HL-60 (cell line): ENCODE measurements at regions not wholly inside any gene's neighbourhood (a gene's known extent, or its start where the extent isn't known, plus 50 kb on each side); places are given as distances from the start of the nearest gene placed in this dataset.

Source experiments
- CTCF ChIP-seq: IDR thresholded peaks from one replicate; pipeline ENCODE4 v1.5.1; 2011; ENCODE audit warnings: low read length, control low read depth, inconsistent platforms; ENCODE audit not compliant: insufficient read depth
- GABPA ChIP-seq: IDR thresholded peaks from 2 replicates; pipeline ENCODE4 v1.6.1; 2012; ENCODE audit warnings: low read depth
- POLR2AphosphoS5 ChIP-seq: IDR thresholded peaks from 2 replicates; pipeline ENCODE4 v1.6.1; 2012; ENCODE audit warnings: low read depth

DNA sequence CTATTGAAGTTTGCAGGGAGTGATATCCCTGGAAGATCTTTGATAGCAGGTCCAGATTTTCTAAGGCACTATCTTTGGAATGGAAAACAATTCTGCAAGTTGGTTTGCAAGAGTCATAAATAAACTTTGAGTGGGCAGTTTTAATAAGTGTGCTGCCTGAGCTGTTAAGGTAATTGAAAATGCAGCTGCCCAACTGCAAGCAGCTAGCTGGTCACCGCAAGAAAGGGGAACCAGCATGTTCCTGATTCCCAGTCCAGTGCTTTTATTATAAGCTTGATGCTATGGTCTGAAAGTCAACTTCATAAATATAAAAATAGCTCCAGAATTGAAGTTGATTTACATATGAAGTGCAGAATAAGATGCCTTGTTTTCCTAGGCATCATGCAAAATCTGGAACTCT, 308.4 kb downstream of the ZNF248 start:
- TF ChIP-seq CTCF = no peak
- no peak for TF ChIP-seq POLR2AphosphoS5
- no peak for TF ChIP-seq GABPA
